Fibroblast of the aortic adventitia (primary cell): ENCODE measurements at regions not wholly inside any gene's neighbourhood (a gene's known extent, or its start where the extent isn't known, plus 50 kb on each side); places are given as distances from the start of the nearest gene placed in this dataset.

Experiments
- DNase-seq: peaks from one replicate; pipeline ENCODE4 v3.0.0-alpha.2; 2010; ENCODE audit warnings: low read depth
- H3K4me3 ChIP-seq: 2 replicates; pipeline ENCODE4 v1.5.1; 2011; ENCODE audit warnings: low read depth, mild to moderate bottlenecking, control low read depth, low read length, moderate library complexity
- CTCF ChIP-seq: IDR thresholded peaks from 2 replicates; pipeline ENCODE4 v1.5.1; 2011; ENCODE audit warnings: mild to moderate bottlenecking, low read length, control low read depth, inconsistent platforms; ENCODE audit not compliant: insufficient read depth

- H3K4me3 ChIP-seq: no peak overlapping the region
- no peak for TF ChIP-seq CTCF
- no peak for DNase-seq
Observed at GRCh38 chr1:187759825-187760333, 931.1 kb downstream of the PLA2G4A start.

- no peak for DNase-seq
- TF ChIP-seq CTCF: no peak
- H3K4me3 ChIP-seq: no peak overlapping the region
Observed at GRCh38 chr1:187762118-187762517, 933.4 kb downstream of the PLA2G4A start.

- no peak for DNase-seq
- no peak for TF ChIP-seq CTCF
- H3K4me3 ChIP-seq: no peak overlapping the region
Observed at GRCh38 chr1:187763465-187763864, 934.7 kb downstream of the PLA2G4A start.

GRCh38 chr1:187763976-187764375 lies 935.2 kb downstream of the PLA2G4A start:
- no peak for TF ChIP-seq CTCF
- no peak for DNase-seq
- H3K4me3 ChIP-seq: no peak overlapping the region

- no peak overlapping the region for H3K4me3 ChIP-seq
- no peak for DNase-seq
- TF ChIP-seq CTCF: no peak
Observed at GRCh38 chr1:187771396-187771795, 942.6 kb downstream of the PLA2G4A start.

- no peak overlapping the region for H3K4me3 ChIP-seq
- no peak for TF ChIP-seq CTCF
- no peak for DNase-seq
Observed at GRCh38 chr1:187773168-187773567, 944.4 kb downstream of the PLA2G4A start.

- H3K4me3 ChIP-seq: no peak overlapping the region
- DNase-seq: no peak
- TF ChIP-seq CTCF: no peak
Observed at GRCh38 chr1:187787736-187788135, 959.0 kb downstream of the PLA2G4A start.
